Neural cell (in vitro differentiated cells): ENCODE measurements at regions not wholly inside any gene's neighbourhood (a gene's known extent, or its start where the extent isn't known, plus 50 kb on each side); places are given as distances from the start of the nearest gene placed in this dataset.

Experiments used
- H2AFZ ChIP-seq: fragments of 200-600, 300-800 bp; sonication (generic), shearing (Covaris generic); 2 replicates; pipeline ENCODE4 v1.6.0; 2014; ENCODE audit warnings: low read depth, mild to moderate bottlenecking, antibody characterized with exemption, low read length, moderate library complexity
- H3F3A ChIP-seq: fragments of 200-600 bp; shearing (Covaris generic); 2 replicates; pipeline ENCODE4 v1.6.1; 2016; ENCODE audit warnings: mild to moderate bottlenecking, moderate library complexity, mixed read lengths, antibody characterized with exemption, low read length; ENCODE audit not compliant: insufficient read depth, poor library complexity, severe bottlenecking
- H3K27ac ChIP-seq: fragments of 200-600, 300-800 bp; sonication (generic), shearing (Covaris generic); 2 replicates; pipeline ENCODE4 v1.5.1; 2014; ENCODE audit warnings: mild to moderate bottlenecking, low read length, moderate library complexity
- H3K27me3 ChIP-seq: fragments of 300-800, 200-600 bp; sonication (generic), shearing (Covaris generic); 2 replicates; pipeline ENCODE4 v1.6.0; 2014; ENCODE audit warnings: mild to moderate bottlenecking, low read depth, low read length, moderate library complexity; ENCODE audit not compliant: insufficient read depth
- H3K36me3 ChIP-seq: fragments of 300-800, 200-600 bp; sonication (generic), shearing (Covaris generic); 2 replicates; pipeline ENCODE4 v1.5.1; 2014; ENCODE audit warnings: mild to moderate bottlenecking, antibody characterized with exemption, low read length, moderate library complexity; ENCODE audit not compliant: insufficient read depth
- H3K4me2 ChIP-seq: fragments of 300-800, 200-600 bp; sonication (generic), shearing (Covaris generic); 2 replicates; pipeline ENCODE4 v1.6.0; 2014; ENCODE audit warnings: mild to moderate bottlenecking, low read length
- H3K4me3 ChIP-seq: fragments of 300-800, 200-600 bp; sonication (generic), shearing (Covaris generic); 2 replicates; pipeline ENCODE4 v1.5.1; 2014; ENCODE audit warnings: mild to moderate bottlenecking, low read length, moderate library complexity
- H3K79me2 ChIP-seq: fragments of 200-600 bp; shearing (Covaris generic); replicated peaks from 2 replicates; pipeline ENCODE4 v1.6.0; 2014; ENCODE audit warnings: mild to moderate bottlenecking, low read length, moderate library complexity; ENCODE audit not compliant: insufficient read depth
- H3K9ac ChIP-seq: fragments of 300-800, 200-600 bp; sonication (generic), shearing (Covaris generic); 2 replicates; pipeline ENCODE4 v1.6.1; 2016; ENCODE audit warnings: mild to moderate bottlenecking, low read length, mixed read lengths
- H3K9me2 ChIP-seq: fragments of 200-600 bp; shearing (Covaris generic); 2 replicates; pipeline ENCODE4 v1.6.1; 2016; ENCODE audit warnings: mild to moderate bottlenecking, low read length, mixed read lengths; ENCODE audit not compliant: insufficient read depth
- H3K9me3 ChIP-seq: fragments of 200-600, 300-800 bp; sonication (generic), shearing (Covaris generic); 2 replicates; pipeline ENCODE4 v1.6.1; 2016; ENCODE audit warnings: mild to moderate bottlenecking, mixed run types, low read length, moderate library complexity, mixed read lengths
- H4K20me1 ChIP-seq: fragments of 200-600 bp; shearing (Covaris generic); 2 replicates; pipeline ENCODE4 v1.6.1; 2016; ENCODE audit warnings: mild to moderate bottlenecking, mixed run types; ENCODE audit not compliant: insufficient read depth
- EP300 ChIP-seq: fragments of 450-650 bp; conservative IDR thresholded peaks from 2 replicates; pipeline ENCODE4 v1.6.1; 2014; ENCODE audit warnings: antibody characterized with exemption, mild to moderate bottlenecking, moderate library complexity; ENCODE audit not compliant: poor library complexity, severe bottlenecking
- EZH2 ChIP-seq: fragments of 200-600, 300-800 bp; shearing (Covaris generic), sonication (generic); IDR thresholded peaks from 2 replicates; pipeline ENCODE4 v1.6.1; 2014; ENCODE audit warnings: antibody characterized with exemption, low read length, borderline replicate concordance, mild to moderate bottlenecking; ENCODE audit not compliant: insufficient read depth, poor library complexity, severe bottlenecking
- MXI1 ChIP-seq: fragments of 450-650 bp; conservative IDR thresholded peaks from 2 replicates; pipeline ENCODE4 v1.6.1; 2014; ENCODE audit warnings: antibody characterized with exemption, mild to moderate bottlenecking; ENCODE audit not compliant: poor library complexity, severe bottlenecking
- POLR2AphosphoS5 ChIP-seq: IDR thresholded peaks from 2 replicates; pipeline ENCODE4 v1.6.1; 2012
- RAD21 ChIP-seq: fragments of 450-650 bp; conservative IDR thresholded peaks from 2 replicates; pipeline ENCODE4 v1.6.1; 2014; ENCODE audit warnings: antibody characterized with exemption, mild to moderate bottlenecking, moderate library complexity
- SMC3 ChIP-seq: fragments of 450-650 bp; conservative IDR thresholded peaks from 2 replicates; pipeline ENCODE4 v1.6.1; 2014; ENCODE audit warnings: antibody characterized with exemption, mild to moderate bottlenecking, moderate library complexity; ENCODE audit not compliant: poor library complexity
- TAF1 ChIP-seq: IDR thresholded peaks from 2 replicates; pipeline ENCODE4 v1.6.1; 2012; ENCODE audit warnings: low read depth
- TF ChIP-seq, protein P1 (sequence below): IDR thresholded peaks from 2 replicates; pipeline ENCODE4 v1.6.1; 2012; ENCODE audit warnings: borderline replicate concordance
- TF ChIP-seq, protein P2 (sequence below): fragments of 450-650 bp; IDR thresholded peaks from 2 replicates; pipeline ENCODE4 v1.5.1; 2014; ENCODE audit warnings: antibody characterized with exemption, mild to moderate bottlenecking, moderate library complexity; ENCODE audit not compliant: poor library complexity, severe bottlenecking

DNA sequence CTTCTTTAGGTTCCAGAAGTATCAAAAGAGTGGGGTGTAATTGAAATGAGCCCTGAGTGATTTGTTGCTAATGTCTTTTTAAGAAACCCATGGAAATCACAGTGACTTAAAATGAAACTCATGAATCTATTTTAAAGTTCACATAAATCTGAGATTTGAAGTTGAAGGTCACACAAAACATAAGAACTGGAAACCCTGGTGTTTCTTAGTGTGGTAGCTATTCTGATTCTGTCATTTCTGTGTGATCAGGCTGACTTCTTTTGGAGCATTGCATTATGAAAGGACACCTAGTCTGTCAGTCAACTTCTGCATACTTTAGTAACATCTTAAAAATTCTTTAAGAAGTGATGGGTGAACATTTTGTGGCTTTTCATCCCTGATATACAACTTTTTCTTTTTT lies 448.8 kb downstream of the TLE4 start:
- Histone ChIP-seq H3K9ac (no peak overlapping the region), H3F3A (no peaks in the 10 kb centered on the region), H3K9me3 (no peaks in the 10 kb centered on the region), H4K20me1 (no peaks in the 10 kb centered on the region), H3K4me2 (no peak overlapping the region), H2AFZ (no peak overlapping the region), H3K36me3 (no peaks in the 10 kb centered on the region), H3K9me2 (no peaks in the 10 kb centered on the region), H3K79me2 (no peaks in the 10 kb centered on the region), H3K4me3 (no peak overlapping the region), H3K27me3 (no peaks in the 10 kb centered on the region), H3K27ac (no peak overlapping the region)
- TF ChIP-seq EZH2 (no peak), MXI1 (no peak), RAD21 (no peak), TAF1 (no peak), SMC3 (no peak), EP300 (no peak), POLR2AphosphoS5 (no peak)
- TF ChIP-seq, protein P1, sequence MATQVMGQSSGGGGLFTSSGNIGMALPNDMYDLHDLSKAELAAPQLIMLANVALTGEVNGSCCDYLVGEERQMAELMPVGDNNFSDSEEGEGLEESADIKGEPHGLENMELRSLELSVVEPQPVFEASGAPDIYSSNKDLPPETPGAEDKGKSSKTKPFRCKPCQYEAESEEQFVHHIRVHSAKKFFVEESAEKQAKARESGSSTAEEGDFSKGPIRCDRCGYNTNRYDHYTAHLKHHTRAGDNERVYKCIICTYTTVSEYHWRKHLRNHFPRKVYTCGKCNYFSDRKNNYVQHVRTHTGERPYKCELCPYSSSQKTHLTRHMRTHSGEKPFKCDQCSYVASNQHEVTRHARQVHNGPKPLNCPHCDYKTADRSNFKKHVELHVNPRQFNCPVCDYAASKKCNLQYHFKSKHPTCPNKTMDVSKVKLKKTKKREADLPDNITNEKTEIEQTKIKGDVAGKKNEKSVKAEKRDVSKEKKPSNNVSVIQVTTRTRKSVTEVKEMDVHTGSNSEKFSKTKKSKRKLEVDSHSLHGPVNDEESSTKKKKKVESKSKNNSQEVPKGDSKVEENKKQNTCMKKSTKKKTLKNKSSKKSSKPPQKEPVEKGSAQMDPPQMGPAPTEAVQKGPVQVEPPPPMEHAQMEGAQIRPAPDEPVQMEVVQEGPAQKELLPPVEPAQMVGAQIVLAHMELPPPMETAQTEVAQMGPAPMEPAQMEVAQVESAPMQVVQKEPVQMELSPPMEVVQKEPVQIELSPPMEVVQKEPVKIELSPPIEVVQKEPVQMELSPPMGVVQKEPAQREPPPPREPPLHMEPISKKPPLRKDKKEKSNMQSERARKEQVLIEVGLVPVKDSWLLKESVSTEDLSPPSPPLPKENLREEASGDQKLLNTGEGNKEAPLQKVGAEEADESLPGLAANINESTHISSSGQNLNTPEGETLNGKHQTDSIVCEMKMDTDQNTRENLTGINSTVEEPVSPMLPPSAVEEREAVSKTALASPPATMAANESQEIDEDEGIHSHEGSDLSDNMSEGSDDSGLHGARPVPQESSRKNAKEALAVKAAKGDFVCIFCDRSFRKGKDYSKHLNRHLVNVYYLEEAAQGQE, result no peak

DNA sequence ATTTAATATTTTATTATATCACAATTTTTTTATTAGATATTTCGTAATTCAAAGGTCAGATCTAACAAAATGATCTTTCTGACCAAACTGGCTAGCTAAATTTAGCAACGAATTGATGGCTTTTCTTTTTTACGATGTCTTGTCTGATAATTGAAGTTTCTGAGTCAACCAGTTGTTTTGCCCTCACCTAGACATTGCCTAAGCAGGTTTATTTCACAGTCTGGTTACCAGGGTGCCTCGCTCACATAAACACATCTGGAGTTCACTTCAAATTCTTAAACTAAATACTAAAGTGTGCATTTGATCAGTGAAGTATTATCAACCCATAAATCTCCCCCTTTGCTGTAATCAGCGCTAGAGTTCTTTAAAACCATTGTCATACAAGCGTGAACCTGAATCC lies 448.3 kb downstream of the TLE4 start:
- H3F3A ChIP-seq, result no peaks in the 10 kb centered on the region
- no peaks in the 10 kb centered on the region for H3K79me2 ChIP-seq
- no peak overlapping the region for H2AFZ ChIP-seq
- no peaks in the 10 kb centered on the region for H3K9me3 ChIP-seq
- H3K4me2 ChIP-seq, result no peak overlapping the region
- no peak overlapping the region for H3K4me3 ChIP-seq
- no peak overlapping the region for H3K9ac ChIP-seq
- no peaks in the 10 kb centered on the region for H3K27me3 ChIP-seq
- no peaks in the 10 kb centered on the region for H4K20me1 ChIP-seq
- TF ChIP-seq SMC3, result no peak
- TF ChIP-seq EZH2, result no peak
- TF ChIP-seq, protein P1, result no peak
- no peak for TF ChIP-seq MXI1
- TF ChIP-seq POLR2AphosphoS5, result no peak
- TF ChIP-seq EP300, result no peak
- TF ChIP-seq RAD21, result no peak
- TF ChIP-seq, protein P2, sequence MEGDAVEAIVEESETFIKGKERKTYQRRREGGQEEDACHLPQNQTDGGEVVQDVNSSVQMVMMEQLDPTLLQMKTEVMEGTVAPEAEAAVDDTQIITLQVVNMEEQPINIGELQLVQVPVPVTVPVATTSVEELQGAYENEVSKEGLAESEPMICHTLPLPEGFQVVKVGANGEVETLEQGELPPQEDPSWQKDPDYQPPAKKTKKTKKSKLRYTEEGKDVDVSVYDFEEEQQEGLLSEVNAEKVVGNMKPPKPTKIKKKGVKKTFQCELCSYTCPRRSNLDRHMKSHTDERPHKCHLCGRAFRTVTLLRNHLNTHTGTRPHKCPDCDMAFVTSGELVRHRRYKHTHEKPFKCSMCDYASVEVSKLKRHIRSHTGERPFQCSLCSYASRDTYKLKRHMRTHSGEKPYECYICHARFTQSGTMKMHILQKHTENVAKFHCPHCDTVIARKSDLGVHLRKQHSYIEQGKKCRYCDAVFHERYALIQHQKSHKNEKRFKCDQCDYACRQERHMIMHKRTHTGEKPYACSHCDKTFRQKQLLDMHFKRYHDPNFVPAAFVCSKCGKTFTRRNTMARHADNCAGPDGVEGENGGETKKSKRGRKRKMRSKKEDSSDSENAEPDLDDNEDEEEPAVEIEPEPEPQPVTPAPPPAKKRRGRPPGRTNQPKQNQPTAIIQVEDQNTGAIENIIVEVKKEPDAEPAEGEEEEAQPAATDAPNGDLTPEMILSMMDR, result no peak
- no peak for TF ChIP-seq TAF1
- H3K27ac ChIP-seq, result no peak overlapping the region
- no peaks in the 10 kb centered on the region for H3K36me3 ChIP-seq
- H3K9me2 ChIP-seq, result no peaks in the 10 kb centered on the region
